WTC11 (cell line): ENCODE measurements at regions not wholly inside any gene's neighbourhood (a gene's known extent, or its start where the extent isn't known, plus 50 kb on each side); places are given as distances from the start of the nearest gene placed in this dataset.

ENCODE experiments used
- ATAC-seq: fragments of 200-7000 bp; cut with Tn5 transposase; 2 replicates; pipeline ENCODE4 v1.10.0; 2021; ENCODE audit warnings: mild to moderate bottlenecking, moderate library complexity
- CTCF ChIA-PET: fragments of 300-600 bp; sonication (Branson Sonifier 250); formaldehyde crosslinking; loops from one replicate; lab custom pipeline; 2021; ENCODE audit warnings: antibody characterized with exemption; lab: Charles Lee
- POLR2A ChIA-PET: fragments of 350-600 bp; sonication (Branson Sonifier 250); formaldehyde crosslinking; loops from one replicate; lab custom pipeline; 2021; ENCODE audit warnings: antibody characterized with exemption; lab: Charles Lee
- DNase-seq: peaks from one replicate; pipeline ENCODE4 v3.0.0; 2021; ENCODE audit warnings: low spot score
- H3K27ac Mint-ChIP-seq: 2 replicates; pipeline ENCODE4 v1.8.0; 2021; ENCODE audit warnings: mixed read lengths
- H3K27me3 Mint-ChIP-seq: 2 replicates; pipeline ENCODE4 v1.8.0; 2021; ENCODE audit warnings: low read depth, mild to moderate bottlenecking, moderate library complexity, mixed read lengths
- H3K36me3 Mint-ChIP-seq: 2 replicates; pipeline ENCODE4 v1.8.0; 2021; ENCODE audit warnings: mixed read lengths
- H3K4me1 Mint-ChIP-seq: 2 replicates; pipeline ENCODE4 v1.8.0; 2022; ENCODE audit warnings: mixed read lengths
- H3K4me3 Mint-ChIP-seq: 2 replicates; pipeline ENCODE4 v1.8.0; 2021; ENCODE audit warnings: mild to moderate bottlenecking, moderate library complexity, mixed read lengths
- H3K9me3 Mint-ChIP-seq: 2 replicates; pipeline ENCODE4 v1.8.0; 2021; ENCODE audit warnings: mixed read lengths
- ATF6 ChIP-seq: sonication (generic); formaldehyde crosslinking; IDR thresholded peaks from 2 replicates; pipeline ENCODE4 v1.8.1; 2023; ENCODE audit warnings: mild to moderate bottlenecking, missing genetic modification reagents
- CDX4 ChIP-seq: fragments of 250-450 bp; sonication (Bioruptor Pico); IDR thresholded peaks from 2 replicates; pipeline ENCODE4 v1.9.0; 2021; ENCODE audit warnings: moderate library complexity, mild to moderate bottlenecking, inconsistent platforms, borderline replicate concordance
- CREB1 ChIP-seq: sonication (generic); formaldehyde crosslinking; IDR thresholded peaks from 2 replicates; pipeline ENCODE4 v1.8.0; 2023; ENCODE audit warnings: mild to moderate bottlenecking, missing genetic modification reagents
- E2F1 ChIP-seq: sonication (generic); formaldehyde crosslinking; IDR thresholded peaks from 2 replicates; pipeline ENCODE4 v1.8.0; 2022; ENCODE audit warnings: mild to moderate bottlenecking, missing genetic modification reagents
- E2F4 ChIP-seq: sonication (generic); formaldehyde crosslinking; IDR thresholded peaks from 2 replicates; pipeline ENCODE4 v1.8.1; 2022; ENCODE audit warnings: low read depth, mild to moderate bottlenecking, moderate library complexity, missing genetic modification reagents, borderline replicate concordance
- ELF4 ChIP-seq: sonication (generic); formaldehyde crosslinking; IDR thresholded peaks from 2 replicates; pipeline ENCODE4 v1.8.1; 2022; ENCODE audit warnings: low read depth, mild to moderate bottlenecking, moderate library complexity, missing genetic modification reagents
- MYBL2 ChIP-seq: sonication (generic); formaldehyde crosslinking; IDR thresholded peaks from 2 replicates; pipeline ENCODE4 v1.8.1; 2023; ENCODE audit warnings: mild to moderate bottlenecking, moderate library complexity, missing genetic modification reagents
- NFE2L1 ChIP-seq: sonication (generic); formaldehyde crosslinking; IDR thresholded peaks from 2 replicates; pipeline ENCODE4 v1.8.1; 2023; ENCODE audit warnings: missing genetic modification reagents
- NR2C2 ChIP-seq: sonication (generic); formaldehyde crosslinking; IDR thresholded peaks from 2 replicates; pipeline ENCODE4 v1.8.0; 2022; ENCODE audit warnings: mild to moderate bottlenecking, missing genetic modification reagents
- PRDM15 ChIP-seq: sonication (generic); formaldehyde crosslinking; IDR thresholded peaks from 2 replicates; pipeline ENCODE4 v1.8.0; 2022; ENCODE audit warnings: missing genetic modification reagents
- ZNF281 ChIP-seq: sonication (generic); formaldehyde crosslinking; IDR thresholded peaks from 2 replicates; pipeline ENCODE4 v1.8.0; 2023; ENCODE audit warnings: mild to moderate bottlenecking, missing genetic modification reagents
- ZNF396 ChIP-seq: fragments of 250-450 bp; sonication (Bioruptor Pico); IDR thresholded peaks from 2 replicates; pipeline ENCODE4 v1.8.0; 2021; ENCODE audit warnings: mild to moderate bottlenecking, moderate library complexity, borderline replicate concordance
- ZNF512 ChIP-seq: sonication (generic); formaldehyde crosslinking; IDR thresholded peaks from 2 replicates; pipeline ENCODE4 v1.8.1; 2022; ENCODE audit warnings: missing genetic modification reagents, borderline replicate concordance

- ChIA-PET CTCF (no interaction called here), POLR2A (no interaction called here)
- Mint-ChIP-seq H3K27ac (no peak overlapping the region), H3K36me3 (peaks cover 31% of the 10 kb centered on the region), H3K4me1 (peaks cover 16% of the 10 kb centered on the region), H3K27me3 (peaks cover 5% of the 10 kb centered on the region), H3K4me3 (no peak overlapping the region), H3K9me3 (peaks cover 64% of the 10 kb centered on the region)
- no peak for TF ChIP-seq E2F1 (CRISPR knock-in tag)
- TF ChIP-seq CREB1 (CRISPR knock-in tag), result no peak
- TF ChIP-seq CDX4 (CRISPR knock-in tag), result no peak
- no peak for TF ChIP-seq NR2C2 (CRISPR knock-in tag)
- no peak for TF ChIP-seq E2F4 (CRISPR knock-in tag)
- TF ChIP-seq ZNF512 (CRISPR knock-in tag), result no peak
- no peak for TF ChIP-seq ZNF281 (CRISPR knock-in tag)
- no peak for TF ChIP-seq ATF6
- no peak for TF ChIP-seq PRDM15 (CRISPR knock-in tag)
- TF ChIP-seq MYBL2 (CRISPR knock-in tag), result no peak
- no peak for TF ChIP-seq ELF4 (CRISPR knock-in tag)
- TF ChIP-seq ZNF396 (CRISPR knock-in tag), result no peak
- TF ChIP-seq NFE2L1 (CRISPR knock-in tag), result no peak
- DNase-seq (no peak), ATAC-seq (no peak)
Measured at GRCh38 chr10:131785121-131785460, 115.7 kb upstream of the PPP2R2D start.
